HG03457 (cell line): ENCODE measurements at regions not wholly inside any gene's neighbourhood (a gene's known extent, or its start where the extent isn't known, plus 50 kb on each side); places are given as distances from the start of the nearest gene placed in this dataset.

ENCODE experiments used
- ATAC-seq: cut with Tn5 transposase; IDR thresholded peaks from one replicate; pipeline ENCODE4 v1.9.1; 2021; ENCODE audit warnings: moderate number of reproducible peaks; ENCODE audit not compliant: unreplicated experiment

DNA sequence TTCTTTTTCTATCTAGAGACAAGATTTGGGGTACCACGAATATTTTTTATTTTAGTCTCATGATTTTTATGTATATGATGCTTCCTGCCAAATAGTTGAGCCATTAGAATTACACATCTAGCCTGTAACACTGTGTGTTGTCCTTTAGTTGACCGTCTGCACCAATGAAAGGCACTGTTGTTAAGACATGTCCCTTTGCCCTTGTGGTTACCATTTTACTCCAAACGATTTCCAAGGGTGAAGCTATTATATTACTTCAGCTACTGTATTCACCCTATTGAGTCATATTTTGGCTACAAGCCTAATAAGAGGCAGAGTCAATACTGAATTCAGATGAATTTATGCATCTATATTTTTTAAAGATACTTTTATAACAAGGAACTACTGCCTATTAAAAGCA lies 207.6 kb downstream of the CETN3 start:
- no peak for ATAC-seq

- ATAC-seq = no peak
Observed at GRCh38 chr5:90193185-90193822, 216.3 kb downstream of the CETN3 start.

DNA sequence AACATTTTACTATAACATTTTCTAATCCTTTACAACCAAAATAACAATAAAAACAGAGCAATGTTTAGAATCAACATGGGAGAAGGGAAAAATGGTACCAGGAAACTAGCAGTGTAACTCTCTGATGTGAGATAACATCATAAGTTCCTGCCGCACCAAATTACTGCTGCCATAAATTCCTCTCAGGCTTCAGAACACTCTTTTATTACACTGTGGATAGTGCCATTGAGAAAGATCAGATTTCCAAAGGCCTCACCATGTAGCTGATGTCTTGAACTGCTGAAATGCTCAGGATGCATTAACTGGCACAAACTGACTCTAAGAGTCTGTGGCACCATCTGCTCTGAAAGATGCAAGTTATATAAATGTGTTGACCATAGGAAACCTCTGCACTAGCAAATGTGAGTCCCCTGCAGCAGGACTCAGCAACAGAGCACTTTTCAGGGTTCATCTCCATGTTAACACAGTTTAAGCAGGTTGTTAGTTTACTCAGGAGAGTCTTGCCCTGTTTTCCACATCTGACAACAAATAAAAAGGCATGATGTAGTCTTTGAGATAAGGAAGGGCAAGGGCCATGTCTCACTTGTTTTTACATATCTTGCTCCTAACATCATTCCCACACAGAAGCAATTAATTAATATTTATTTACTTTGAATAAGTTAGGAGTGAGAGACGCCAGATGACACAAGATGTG lies 218.1 kb downstream of the CETN3 start:
- no peak for ATAC-seq

GRCh38 chr5:90185897-90186468 lies 223.6 kb downstream of the CETN3 start:
- no peak for ATAC-seq

DNA sequence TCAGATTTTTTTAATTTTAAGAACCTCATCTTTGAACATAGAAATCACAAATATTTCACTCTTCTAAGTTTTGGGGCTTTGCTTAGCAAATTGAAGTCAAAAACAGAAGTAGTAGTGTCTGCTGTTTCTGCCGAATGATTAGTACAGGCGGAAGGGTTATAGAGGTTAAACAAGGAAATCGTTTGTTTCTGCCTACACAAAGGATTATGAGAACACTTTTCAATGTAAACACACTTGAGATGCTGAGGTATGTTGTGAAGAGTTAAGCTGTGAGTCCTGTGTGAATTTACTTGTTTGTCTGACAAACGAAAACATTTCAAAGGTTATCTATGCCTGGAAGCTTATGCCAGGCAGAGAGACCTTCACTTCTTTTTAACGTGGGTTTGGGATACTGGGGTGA lies 224.8 kb downstream of the CETN3 start:
- no peak for ATAC-seq

GRCh38 chr5:90182726-90183125 lies 226.8 kb downstream of the CETN3 start:
- no peak for ATAC-seq

GRCh38 chr5:90174236-90174635 lies 235.3 kb downstream of the CETN3 start:
- no peak for ATAC-seq

DNA sequence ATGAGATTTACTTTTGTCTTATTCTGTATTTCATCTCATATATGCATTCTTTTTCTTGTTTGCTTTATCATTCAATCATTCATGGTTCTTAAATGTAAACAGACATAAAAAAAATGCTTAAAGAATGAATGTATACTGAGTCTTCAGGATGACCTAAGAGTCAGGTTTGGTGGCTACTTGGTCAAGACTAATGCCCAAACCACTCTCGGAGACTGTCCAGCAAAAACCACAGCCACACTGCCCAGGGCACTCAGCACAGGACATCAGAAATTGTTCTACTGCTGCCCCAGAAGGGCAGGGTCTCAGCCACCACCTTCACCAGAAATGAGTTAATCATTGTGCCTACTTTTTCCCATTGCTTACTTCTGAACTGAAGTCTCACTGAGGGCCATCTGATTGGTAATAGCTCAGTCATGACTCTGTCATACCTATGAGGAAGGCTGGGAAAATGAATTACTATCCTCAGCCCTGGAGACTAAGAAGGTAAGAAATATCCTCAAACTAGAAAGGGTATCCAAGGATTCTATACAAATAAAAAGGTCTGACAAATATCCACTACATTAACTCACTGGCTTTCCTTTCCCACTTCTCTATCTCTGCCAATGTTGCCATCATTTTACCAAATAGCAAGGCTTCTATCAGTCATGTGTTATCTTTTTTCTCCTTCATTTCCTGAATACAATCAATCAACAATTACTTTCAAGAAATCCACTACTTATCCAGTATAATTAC lies 236.1 kb downstream of the CETN3 start:
- ATAC-seq = no peak

GRCh38 chr5:90171466-90171865 lies 238.1 kb downstream of the CETN3 start:
- ATAC-seq = no peak

GRCh38 chr5:90170261-90170660 lies 239.3 kb downstream of the CETN3 start:
- no peak for ATAC-seq

- ATAC-seq = no peak
Observed at GRCh38 chr5:90169078-90169477, 240.5 kb downstream of the CETN3 start.

DNA sequence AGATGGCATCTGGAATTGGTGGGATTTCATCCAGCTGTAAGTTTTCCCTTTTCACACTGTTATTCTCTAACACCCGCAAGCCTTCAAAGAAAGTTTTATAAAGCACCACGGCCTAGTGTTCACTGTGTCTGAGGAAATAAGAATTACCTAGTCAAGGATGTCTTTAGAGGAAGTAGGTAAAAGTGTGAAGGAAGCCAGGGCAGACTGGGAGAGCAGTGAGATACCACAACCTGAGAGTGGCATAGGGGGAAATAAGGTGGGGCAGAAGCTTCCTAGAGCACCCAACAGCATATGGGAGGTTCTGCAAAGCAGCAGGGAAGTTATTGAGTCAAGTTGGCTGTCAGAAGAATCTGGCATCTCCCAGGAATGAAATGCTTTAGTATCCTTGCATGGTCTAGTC lies 241.2 kb downstream of the CETN3 start:
- ATAC-seq = no peak

DNA sequence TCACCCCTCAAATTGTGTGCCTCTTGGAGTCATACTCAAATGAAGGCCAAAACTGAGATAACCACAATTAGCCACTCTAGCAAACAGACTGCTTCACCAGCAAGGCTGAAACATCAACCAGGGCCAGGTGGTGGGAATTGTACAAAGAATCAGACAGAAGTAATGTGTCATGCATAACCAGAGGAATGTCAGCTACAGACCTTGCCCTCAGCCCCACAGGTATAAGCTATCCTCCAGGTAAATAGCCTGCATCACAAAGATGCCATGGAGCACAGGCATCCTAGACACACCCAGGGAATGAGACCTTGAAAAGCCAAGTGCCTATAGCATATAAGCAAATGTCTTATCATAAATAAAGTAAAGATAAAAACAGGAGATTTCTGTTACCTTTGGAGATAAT lies 242.7 kb downstream of the CETN3 start:
- ATAC-seq = no peak

DNA sequence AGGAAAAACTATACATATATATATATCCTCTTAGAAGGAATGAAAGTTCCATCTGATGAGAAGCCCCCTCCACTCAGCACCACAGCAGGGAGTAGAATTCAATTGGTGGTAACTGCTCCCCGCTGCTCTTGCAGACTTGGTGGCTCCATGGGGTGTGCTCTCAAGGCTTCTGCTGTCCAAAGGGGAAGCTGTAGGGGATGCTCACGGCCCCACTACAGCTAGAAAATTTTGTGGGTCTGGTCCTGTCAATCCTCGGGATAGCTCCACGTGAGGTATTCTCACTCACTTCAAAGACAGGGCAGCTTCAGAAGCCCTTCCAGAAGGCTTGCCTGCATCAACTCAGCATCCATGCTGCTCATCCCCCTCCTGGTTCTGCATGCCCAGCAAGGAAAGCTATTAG lies 247.2 kb downstream of the CETN3 start:
- ATAC-seq = no peak

DNA sequence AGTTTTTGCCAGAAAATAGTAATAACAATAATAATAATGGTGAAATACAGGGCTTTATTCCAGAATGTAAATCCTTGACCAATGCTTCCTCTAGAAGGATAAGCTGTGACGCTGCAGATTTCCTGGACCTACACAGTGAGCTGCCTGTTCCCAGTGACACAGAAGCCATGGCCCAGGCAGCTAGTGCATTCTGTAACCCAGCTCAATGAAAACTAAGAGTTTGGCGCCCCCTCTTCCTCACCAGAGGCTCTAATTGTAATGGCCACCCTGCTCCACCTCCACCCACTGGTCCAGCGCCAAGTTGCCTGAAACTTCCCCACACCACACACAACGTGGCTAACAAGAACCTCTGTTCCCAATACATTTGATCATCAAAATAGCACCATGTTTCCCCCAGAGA lies 248.1 kb downstream of the CETN3 start:
- no peak for ATAC-seq

GRCh38 chr5:90158131-90158530 lies 251.4 kb downstream of the CETN3 start:
- ATAC-seq = no peak

DNA sequence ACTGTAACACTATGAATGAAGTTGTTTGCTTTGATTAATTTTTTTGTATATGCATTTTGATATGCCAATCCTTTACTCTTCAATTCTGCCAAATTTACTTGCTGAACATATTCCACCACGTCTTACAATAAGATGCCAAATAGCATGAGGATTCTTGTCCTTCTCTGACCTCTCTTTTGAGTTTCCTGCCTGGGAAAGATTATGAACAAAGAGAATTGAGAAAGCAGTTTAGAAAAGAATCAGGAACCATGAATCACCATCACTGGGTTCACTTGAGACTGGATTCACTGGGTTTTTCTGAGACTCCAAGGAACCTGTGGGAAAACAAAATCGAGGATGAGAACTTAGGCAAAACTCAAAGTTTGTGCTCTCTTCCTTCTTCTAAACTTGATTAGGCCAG lies 256.5 kb downstream of the CETN3 start:
- ATAC-seq = no peak

- no peak for ATAC-seq
Observed at GRCh38 chr5:90144625-90145327, 264.8 kb downstream of the CETN3 start.

DNA sequence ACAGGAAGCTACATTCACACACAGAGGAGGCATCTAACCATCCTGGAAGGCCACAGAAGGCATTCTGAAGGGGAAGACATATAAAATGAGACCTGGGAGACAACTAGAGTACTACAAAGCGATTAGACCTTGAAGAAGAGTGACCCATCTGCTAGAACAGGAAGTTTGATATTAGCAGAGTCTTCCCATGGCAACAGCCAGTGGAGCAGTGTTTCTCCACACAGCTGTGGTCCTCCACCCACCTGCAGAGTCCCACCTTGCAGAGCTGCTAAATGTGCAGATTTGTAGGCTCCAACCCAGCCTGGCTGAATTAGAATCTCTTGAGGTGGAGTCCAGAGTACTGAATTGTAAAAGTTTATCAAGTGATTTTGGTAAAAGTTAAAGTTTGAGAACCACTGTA lies 267.0 kb downstream of the CETN3 start:
- no peak for ATAC-seq

DNA sequence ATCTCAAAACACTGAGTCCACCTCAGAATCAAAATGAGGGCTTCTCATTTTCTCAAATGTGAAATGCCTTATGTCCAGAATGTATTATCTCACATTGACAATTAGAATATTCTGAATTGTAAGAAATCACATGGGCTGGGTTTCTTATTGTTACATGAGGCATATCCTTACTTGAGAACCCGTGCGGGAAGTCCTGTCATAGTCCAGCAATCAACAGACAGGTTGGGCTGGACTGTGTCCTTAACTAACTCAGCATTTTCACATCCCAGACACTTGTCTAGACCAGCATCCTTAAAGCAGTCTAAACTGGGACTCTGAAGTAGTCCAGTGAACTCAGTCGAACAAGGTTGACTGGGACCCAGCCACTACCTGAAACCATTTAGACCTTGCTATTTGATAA lies 267.6 kb downstream of the CETN3 start:
- ATAC-seq = no peak

DNA sequence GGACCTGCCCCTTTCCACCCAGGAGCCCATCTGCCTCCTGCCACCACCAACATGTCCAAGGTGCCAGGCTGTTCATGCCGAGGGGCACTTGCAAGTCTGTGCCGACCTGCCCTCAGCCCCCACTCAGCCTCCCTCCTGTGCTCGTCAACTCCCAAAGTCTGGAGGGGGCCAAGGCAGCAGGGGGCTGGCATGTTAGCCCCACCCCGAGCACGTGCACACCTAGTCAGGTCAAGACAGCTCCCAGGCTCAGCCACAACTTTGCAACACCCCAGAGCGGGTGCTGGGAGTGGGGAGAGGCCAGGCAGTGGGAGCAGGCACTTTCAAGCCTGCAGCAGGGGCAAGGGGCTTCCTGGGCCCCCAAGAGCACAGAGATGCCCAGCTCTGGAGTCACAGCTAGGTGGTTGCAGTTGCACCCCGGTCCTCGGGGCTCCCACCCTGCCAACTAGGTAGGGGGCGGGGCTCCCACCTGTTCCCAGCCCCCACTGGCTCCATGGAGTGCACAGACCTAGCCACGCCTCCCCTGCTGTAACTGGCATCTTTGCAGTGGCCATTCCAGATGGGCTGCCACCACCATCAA lies 272.5 kb downstream of the CETN3 start:
- ATAC-seq = no peak
